Activated T-cell treated with anti-CD3 and anti-CD28 coated beads for 4 hours (primary cell): ENCODE measurements at regions not wholly inside any gene's neighbourhood (a gene's known extent, or its start where the extent isn't known, plus 50 kb on each side); places are given as distances from the start of the nearest gene placed in this dataset.

Source experiments
- DNase-seq: peaks from one replicate; pipeline ENCODE4 v3.0.0-alpha.2; 2020

DNA sequence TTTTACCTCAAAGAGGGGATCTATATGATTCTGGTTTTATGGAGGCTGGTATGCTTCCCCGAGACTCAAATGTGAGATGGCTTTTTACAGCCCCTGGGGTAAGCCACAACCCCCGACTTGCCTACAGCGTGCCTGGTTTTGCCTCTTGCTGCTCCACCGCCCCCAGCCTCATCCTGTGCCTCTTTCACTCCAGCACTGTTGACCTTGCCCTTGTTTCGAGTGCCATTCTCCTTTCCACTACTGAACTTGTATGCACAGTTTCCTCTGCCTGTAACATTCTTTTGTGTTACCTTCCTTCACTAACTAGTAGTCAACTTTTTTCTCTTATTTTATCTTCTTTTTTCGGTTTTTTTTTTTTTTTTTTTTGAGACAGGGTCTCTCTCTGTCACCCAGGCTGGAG lies 219.0 kb upstream of the ZBED5 start:
- DNase-seq, result no peak

DNA sequence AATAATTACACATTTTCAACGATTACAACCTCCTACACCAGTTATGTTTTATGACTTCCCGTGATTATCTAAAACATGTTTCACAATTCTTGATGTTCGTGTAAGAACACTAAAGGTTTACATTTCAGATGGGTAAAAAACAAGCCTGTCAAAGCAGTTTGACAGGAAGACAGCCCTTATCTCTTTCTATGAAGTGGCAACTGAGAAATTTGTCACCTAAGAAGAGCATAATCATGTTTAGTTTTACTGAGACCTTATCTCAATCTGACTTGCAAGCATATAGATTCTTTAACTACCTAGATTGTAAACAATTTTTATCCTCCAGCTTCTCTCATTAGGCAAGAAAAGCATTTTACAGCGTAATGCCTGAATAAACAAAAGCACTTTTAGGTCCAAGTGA lies 218.4 kb upstream of the ZBED5 start:
- no peak for DNase-seq

DNA sequence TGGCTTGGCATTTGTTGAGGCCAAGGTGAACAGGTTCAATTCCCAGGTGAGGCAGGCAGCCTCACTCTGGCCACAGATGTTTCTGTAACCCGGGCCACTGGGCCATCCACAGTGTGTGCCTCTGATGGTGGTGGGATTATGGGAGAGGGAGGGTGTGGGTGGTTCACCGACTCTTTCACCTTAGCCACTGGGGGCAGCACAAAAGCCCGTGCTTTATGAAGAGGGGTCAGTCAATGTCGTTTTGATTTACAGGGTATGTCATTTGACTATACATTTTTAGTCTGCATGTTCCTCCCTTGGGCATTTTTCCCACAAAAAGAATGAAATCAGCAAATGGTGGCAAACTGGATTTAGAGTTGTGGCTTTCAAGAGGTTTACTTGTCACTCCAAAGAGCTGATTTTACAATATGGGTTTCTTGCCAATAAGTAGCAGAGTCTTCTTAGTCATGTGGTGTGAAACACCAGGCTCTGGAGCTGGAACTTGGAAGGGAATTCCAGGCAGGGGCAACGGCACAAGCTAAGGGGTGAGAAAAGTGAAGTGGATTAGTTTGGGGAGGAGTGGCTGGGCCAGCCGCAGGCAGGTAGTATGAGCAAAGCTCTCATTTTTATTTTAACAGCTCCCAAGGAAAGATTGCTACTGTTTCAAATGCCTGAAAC lies 217.8 kb upstream of the ZBED5 start:
- DNase-seq, result no peak

DNA sequence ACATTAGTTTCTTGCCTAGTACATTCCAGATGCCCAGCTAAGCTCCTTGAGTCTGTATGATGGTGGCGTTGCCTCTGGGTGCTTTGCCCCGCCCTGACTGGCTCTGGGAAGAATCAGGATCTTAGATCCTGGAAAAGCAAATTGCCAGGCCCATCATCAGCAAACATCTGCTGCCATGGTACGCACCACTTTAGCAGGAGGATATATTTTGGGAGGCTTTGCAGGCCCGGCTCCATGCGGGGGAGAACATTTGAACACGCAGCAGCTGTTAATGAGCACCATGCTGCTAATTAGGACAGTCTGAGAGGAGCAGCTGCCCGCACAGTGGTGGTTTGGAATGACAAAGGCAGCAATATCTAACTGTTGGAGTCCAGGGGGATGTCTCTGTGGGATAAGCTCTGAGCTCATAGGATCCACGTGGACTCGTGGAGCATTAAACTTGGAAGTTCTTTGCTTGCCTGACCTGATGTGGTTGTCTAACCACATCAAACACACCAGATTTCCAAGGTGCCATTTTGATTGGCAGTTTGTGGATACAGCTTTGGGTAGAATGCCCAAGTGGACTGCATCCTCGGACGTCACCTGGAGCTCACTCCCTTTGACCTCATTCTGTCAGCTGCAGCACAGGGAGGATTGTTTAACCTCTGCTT lies 217.0 kb upstream of the ZBED5 start:
- DNase-seq, result no peak

DNA sequence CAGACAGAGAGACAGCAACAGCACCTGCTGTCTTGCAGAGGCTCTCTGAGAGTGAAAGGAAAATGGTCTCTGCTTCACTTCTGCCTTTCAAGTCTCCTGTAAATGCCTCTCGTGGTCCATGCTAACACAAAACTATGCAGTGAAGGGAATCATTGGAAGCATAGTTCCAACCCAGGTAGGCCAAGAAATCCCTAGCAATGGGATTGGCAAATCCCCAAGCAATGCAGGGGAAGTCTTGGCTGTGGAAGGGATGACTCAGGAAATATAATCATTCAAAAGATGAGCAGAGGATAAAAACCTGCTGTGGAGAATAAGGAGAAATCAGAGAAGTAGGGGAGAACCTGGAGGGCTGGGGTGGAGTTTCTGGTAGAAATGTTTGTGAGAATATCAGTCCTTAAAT lies 216.1 kb upstream of the ZBED5 start:
- DNase-seq, result no peak

DNA sequence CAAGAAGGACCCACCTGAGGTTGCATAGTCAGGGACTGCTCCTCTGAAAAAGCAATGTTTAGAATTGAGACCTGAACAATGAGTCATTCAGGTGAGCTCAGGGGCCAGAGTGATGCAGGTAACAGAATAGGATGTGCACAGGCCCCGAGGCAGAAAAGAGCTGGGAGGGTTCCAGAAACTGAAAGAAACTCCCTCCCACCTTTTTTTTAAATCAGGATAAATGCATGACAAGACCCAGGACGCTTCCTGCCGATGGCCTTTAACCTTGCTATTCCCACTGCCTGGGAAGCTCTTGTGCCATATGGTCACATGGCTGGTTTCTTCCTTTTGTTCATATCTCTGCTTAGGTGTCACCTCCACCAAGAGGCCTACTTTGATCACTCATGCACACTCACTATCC lies 214.2 kb upstream of the ZBED5 start:
- no peak for DNase-seq

DNA sequence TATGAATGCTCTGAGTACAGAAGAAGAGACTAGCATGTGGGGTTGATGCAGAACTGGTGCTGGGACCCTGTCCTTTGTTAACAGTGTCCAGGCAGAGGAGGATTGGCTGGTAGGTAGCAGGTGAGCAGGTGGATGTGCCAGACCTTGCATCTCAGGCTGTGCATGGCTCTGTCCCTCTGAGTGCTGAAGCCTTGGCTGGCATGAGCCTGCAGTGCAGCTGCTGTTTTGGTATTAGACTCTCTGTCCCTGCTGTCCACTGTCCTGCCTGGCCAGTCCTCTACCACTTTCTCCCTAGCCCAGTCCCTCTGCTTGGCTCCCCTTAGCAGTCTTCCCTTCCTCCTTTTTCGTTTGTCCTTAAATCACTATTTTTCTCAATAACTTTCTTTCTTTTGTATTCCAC lies 213.6 kb upstream of the ZBED5 start:
- no peak for DNase-seq

DNA sequence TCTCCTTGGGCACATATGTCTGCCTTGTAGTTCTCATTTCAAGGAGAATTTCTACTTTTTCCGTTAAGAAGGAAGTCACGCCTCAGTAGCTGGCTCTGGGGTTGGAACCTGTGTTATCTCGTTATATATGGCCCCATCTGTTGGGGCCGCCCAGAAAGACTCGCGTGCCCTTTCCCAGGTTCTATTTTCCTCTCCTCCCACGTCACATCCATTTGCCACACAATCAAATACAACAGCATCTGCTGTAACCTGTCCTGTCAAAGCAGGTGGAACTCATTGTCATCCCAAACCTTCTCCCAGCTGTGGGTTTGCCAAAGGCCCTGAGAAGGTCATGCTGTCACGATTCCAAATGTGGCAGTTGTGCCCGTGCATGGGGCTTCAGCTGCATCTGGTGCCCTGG lies 213.1 kb upstream of the ZBED5 start:
- DNase-seq, result no peak

DNA sequence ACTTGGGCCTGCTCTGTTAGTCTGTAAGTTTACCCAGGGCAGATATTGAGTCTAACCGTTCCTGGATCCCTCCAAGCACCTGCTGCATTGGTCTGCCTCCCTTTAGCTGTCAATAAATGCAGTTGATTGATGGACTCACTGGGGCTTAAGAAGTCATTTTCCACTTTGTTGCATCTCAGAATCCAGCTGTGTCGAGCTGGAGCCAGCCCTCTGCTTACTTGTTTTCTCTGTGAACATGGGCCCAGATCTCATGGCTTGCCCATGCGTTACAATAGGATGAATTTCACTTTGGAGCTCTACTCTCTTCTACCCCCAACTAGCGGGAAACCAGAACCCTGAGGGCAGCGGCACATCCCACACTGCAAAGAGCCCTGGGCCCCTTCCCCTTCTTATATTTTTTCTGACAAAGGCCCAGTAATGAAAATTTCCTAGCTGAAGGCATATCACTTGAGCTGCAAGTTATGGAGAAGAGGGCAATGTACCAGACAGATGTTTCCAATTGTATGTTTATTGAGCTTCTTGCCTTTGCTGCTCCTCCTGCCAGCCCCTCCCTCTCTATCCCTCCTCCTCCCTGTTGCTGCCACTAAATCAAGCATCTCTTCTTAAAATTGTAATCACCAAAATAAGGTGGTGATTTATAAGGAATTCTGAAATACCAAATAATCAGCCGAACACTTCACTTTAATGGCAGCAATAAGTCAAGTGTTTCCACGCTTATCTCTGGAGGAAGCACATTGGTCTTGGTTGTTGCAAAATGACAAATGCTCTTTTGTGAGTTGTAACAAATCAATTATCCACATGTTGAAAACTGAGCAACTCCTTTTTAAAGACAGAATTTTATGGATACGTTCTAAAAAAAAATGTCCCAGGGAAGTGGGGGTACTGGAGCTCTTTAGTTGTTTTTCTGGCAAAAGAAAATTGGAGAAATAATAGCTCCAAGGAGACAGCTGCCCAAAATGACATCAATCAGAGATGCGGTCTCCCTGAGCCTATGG lies 212.3 kb upstream of the ZBED5 start:
- DNase-seq, result no peak

DNA sequence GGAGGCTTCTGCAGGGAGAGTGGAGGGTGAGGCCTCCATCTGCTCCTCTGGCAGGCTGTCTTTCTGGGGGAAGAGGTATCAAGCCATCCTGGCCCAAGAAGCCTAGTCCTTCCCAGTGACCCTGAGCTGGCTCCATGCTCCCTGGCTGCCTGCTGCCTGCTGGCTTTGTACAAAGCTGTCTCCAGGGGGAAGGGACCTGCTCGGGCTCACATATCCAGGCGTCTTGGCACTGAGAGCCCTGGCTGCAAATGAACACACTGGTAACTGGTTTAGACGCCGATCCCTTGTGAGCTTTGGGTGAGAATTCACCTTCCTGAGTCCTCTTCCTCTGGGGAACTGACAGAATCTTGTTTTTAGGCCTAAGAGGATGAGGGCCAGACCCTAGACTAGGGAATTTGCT lies 210.3 kb upstream of the ZBED5 start:
- DNase-seq, result no peak

DNA sequence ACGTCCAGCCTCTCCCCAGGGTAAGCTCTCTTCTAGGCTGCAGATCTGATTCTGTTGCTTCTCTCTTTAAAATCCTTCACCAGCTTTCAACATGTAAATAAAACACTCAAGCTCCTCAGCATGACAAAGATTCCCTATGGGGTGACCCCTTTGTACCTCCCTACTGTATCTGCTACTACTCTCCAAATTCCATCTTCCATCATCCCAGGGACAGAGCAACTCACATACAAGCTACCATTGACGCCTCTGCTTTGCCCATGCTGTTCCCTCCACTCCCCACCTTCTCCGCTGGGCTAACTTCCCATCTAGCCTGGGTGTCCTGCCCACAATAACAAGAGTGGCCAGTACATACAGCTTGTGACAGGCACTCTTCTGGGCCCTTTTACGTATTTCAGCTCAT lies 207.5 kb upstream of the ZBED5 start:
- DNase-seq, result no peak

DNA sequence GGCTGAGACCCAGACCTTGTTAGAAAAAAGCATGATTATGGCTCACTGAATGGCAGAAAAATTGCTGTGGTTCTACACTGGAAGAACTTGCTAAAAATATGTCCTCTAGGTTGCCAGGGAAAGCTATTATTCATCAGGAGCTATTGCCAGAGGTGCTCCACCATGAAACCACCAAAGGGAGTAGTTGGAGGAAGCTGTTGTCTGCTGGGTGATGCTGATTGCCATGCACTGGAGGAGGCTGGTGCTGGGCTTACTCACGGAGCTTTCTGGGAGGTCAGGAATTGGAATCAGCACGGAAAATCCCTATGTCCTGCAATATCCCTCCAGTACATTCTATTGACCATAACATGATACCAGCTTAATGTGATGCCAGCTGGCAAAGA lies 199.6 kb upstream of the ZBED5 start:
- DNase-seq, result no peak

DNA sequence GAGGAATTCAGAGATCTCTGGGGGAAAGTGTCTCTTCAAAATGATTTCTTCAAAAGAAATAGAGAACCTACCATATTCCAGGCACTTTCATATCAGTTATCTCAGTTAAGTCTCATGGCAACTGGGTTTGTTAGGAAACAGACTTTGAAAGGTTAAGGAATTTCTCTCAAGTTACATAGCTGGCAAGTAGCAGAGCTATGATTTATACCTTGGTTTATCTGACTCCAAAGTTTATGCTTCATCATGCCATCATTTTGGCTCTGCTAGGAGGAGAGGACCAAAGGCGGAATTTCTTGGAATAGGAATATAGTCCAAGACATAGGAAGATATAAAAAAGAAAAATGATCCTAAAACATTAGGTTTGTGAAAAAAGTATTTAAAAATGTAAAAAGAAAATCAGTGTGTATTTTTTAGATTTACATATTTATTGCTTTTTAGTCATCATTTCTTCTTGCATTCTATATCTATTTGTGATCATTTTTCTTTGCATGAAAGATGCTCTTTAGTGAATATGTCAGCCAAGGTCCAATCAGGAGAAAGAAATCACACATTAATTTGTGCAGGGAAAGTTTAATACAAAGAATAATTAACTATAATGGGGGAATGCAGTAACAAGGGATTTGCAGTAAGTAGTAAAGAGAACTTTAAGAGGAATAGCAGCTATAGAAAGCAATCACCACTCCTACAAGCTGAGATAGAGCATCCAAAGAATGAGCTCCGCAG lies 199.1 kb upstream of the ZBED5 start:
- no peak for DNase-seq

DNA sequence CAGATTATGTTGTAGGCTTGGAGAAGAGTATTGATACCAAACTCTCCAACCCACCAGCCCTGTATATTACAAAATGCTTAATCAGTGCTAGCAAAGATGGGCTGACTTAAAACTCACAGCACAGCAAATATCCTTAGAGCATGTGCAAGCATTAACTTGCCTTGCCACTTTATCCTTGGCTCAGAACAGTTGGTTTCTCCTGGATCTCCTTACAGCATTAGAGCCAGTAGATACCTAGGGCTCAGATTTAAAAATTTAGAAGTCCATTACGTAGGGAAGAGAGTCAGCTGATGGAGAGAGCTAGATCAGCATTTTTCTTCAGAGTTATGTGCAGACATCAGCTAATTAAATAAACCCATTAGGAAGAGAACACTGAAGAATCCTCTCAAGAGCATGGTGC lies 198.5 kb upstream of the ZBED5 start:
- no peak for DNase-seq

DNA sequence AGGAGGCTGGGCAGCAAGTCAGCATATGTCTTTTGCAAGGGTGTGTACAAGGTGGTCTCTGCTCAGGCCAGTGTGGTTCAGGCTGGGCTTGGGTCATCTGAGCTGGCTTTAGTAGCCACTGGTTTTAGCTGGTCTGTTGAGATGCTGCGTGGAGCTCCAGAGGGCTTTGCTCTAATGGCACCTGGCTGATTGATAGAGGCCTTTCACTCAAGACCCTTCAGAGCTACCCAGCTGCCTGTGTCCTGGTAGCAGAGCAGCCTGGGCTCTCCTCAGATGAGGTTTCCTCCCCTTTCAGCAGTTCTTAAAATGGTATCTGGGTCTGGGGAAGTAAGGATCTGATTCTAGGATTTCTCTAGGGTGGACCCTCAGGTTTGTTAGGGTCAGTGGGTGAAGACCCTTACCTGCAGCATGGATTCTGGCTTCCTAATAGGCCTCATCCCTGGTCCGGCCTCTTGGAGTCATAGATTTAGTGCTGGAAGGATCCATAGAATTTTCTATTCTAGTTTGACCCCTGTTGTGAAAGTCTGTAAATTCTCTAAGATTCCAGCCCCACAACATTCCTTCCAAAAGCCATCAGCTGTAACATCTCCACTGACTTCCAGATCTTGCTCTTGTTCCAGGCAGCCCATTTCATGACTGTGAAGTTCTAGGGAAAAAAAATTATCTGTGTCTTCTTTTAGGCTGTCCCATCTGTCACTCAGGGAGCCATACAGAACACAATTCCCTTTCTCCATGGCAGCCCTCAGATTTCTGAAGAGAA lies 190.2 kb upstream of the ZBED5 start:
- no peak for DNase-seq

DNA sequence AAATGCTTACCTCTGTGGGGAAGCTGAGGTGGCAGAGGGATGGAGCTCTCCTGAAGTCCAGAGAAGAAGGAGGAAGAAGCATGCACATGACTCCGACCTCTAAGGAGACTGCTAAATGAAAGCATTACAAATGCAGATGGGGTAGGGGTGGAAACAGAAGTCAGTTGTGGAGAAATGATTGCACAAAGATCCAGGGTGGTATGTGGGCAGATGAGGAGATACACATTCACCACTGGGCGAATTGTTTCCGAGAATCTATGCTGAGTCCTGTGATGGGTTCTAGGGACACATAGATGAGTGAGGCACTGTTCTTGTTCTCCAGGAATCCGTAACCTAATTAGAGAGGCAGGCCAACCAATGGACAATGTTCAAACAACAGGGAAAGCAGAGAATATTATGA lies 188.9 kb upstream of the ZBED5 start:
- DNase-seq, result no peak

DNA sequence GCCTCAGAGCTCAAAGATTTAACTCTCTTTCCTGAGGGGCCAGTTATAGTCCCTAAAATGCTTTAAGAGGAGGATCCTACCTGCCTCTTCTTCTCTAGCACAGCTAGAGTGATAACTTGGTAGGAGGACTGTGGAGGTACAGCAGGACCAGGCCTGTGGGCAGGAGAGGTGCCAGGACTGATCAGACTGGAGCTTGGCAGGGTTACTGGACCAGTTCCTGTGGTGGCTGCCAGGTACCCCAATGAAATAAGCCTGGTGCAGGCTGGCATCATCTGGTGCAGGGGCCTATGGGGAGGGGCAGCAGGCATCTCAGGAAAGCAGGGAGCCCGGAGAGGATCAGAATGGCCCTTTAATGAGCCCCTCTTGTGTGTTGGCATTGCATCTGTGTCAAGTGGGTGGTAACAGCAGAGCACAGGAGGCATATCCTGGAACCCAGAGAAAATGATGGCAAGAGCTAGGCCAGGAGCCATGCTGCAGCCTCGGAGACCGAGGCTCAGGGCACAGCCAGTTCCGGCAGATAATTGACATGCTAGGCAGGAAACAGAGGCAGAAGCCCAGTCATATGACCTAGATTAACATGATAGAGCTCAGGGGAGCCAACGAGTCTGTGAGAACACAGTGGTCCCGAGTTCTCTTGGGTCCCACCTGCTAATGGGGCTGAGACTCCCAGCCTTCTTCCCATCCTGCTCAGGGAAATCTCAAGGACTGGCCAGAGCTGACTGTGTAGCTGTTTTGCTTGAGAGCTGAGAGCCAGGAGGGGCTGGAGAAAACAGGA lies 187.5 kb upstream of the ZBED5 start:
- DNase-seq, result no peak

DNA sequence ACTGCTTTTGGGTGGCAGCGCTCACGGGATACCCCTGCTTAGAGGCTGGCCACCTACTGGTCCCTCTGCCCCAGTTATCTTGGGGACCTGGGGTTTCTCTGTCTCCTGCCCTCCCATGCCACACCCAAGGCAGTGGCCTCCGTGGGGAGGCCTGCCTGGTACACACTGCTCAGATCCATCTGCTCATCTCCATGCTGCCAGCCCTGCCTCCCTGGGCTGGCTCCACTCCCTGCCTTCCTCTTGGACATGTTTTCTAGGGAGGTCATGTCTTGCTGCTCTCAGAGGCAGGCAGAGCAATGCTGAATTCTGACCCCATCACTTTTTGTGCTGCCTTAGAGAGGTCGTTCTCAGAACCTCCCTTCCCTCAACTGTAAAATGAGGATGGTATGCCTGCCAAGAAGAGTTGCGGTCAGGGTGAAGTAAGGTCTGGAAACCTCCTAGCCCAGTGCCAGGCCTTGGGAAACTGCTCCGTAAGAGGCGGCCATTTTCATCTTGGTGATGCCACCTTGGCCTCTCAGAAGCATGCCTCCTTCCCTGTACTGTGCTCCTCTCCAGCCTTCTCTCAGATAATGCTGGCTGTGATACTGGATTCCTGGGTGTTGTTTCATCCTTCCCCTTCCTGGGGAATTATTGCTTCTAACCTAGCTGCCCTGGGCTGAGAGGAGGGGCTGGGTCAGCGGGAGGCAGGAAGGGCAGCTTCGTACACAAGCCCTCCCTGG lies 186.4 kb upstream of the ZBED5 start:
- DNase-seq, result no peak

DNA sequence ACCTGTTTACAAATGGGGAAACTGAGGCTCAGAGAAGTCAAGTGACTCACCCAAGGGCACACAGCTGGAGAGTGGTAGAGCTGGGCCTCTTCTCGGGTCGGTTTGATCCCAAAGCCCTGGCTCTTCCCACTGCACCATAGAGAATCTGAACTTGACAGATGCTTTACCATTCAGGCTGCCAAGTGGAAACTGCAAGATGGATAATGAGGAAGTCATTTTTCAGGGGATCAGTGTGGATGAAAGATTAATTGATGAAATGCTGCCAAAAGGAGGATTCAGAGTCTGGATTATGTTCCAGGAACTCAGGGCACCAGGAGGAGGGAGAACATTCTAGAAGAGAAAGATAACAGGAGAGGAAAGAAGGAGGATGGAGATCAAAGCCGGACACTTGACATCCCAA lies 185.9 kb upstream of the ZBED5 start:
- DNase-seq, result no peak

DNA sequence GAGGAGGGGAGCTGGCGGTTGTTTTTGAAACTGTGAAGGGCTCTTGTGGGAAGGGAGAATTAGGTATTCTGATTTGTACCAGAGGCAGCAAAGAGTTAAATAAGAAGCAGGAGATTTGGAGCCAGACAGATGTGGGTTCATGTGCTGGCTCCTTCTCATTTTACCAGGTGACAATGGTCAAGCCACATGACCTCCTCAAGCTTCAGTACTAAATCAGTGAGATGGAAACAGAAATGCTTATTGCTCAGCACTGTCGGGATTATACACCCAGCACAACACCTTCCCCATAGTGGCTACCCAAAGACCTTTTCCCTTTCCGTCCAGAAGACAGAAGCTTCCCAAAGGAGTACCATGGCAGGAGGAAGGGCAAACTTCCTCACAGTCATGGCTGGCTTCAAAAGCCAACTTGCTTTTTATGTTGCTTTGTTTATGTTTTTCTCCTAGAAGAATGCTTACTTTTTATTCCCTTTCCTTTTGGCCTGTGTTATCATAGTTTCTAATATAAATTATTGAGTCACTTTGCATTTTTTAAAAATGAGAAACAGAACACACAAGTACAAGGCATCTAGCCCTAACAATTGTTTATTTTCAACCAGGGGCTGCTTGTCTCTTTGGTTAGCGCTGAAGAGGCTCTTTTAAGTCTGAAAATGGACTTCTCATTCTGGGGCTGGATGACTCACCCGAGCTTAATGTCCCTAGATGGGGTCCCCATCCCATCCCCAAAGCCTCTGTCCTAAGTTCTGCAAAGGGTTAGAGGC lies 181.5 kb upstream of the ZBED5 start:
- DNase-seq, result no peak
